NT2/D1 (cell line): ENCODE measurements at regions not wholly inside any gene's neighbourhood (a gene's known extent, or its start where the extent isn't known, plus 50 kb on each side); places are given as distances from the start of the nearest gene placed in this dataset.

Experiments
- SUZ12 ChIP-seq: IDR thresholded peaks from 2 replicates; pipeline ENCODE4 v1.6.1; 2011; ENCODE audit not compliant: insufficient read length, insufficient read depth; ENCODE audit errors: extremely low read depth
- YY1 ChIP-seq: IDR thresholded peaks from 2 replicates; pipeline ENCODE4 v1.6.1; 2011; ENCODE audit not compliant: insufficient read length, insufficient read depth
- ZNF274 ChIP-seq: IDR thresholded peaks from 2 replicates; pipeline ENCODE4 v1.6.1; 2011; ENCODE audit warnings: mild to moderate bottlenecking, low read depth, low read length

GRCh38 chr6:27038498-27038897 lies 209.0 kb upstream of the PRSS16 start:
- no peak for TF ChIP-seq YY1
- no peak for TF ChIP-seq ZNF274
- no peak for TF ChIP-seq SUZ12
